NCI-H526 (cell line): ENCODE measurements at regions not wholly inside any gene's neighbourhood (a gene's known extent, or its start where the extent isn't known, plus 50 kb on each side); places are given as distances from the start of the nearest gene placed in this dataset.
"Not testable (repeated sequence)": the region's sequence is repeated elsewhere in the genome, so short reads cannot be mapped to it uniquely, and the experiment has no call there.

Experiments used
- DNase-seq, 2 experiments: peaks; one replicate each; lab custom pipeline; 2025; lab: John Stamatoyannopoulos, UW

- no peak for DNase-seq
Measured at GRCh38 chr15:70576696-70577095, 186.7 kb downstream of the UACA start.

GRCh38 chr15:70576276-70576675 lies 187.1 kb downstream of the UACA start:
- no peak for DNase-seq

GRCh38 chr15:70575231-70576226 lies 187.8 kb downstream of the UACA start:
- no peak for DNase-seq

GRCh38 chr15:70574325-70574724 lies 189.0 kb downstream of the UACA start:
- not testable (repeated sequence) for DNase-seq

- no peak for DNase-seq
Measured at GRCh38 chr15:70573121-70573850, 190.1 kb downstream of the UACA start.

- DNase-seq: no peak
Measured at GRCh38 chr15:70569714-70570231, 193.6 kb downstream of the UACA start.

- DNase-seq: peak in 1 of 2 experiments; percentile 37
Measured at GRCh38 chr15:70569091-70569713, 194.2 kb downstream of the UACA start.

GRCh38 chr15:70566989-70567388 lies 196.4 kb downstream of the UACA start:
- no peak for DNase-seq

- DNase-seq: no peak
Measured at GRCh38 chr15:70566047-70566835, 197.1 kb downstream of the UACA start.

GRCh38 chr15:70563561-70564095 lies 199.7 kb downstream of the UACA start:
- DNase-seq: no peak

- DNase-seq: no peak
Measured at GRCh38 chr15:70562906-70563305, 200.5 kb downstream of the UACA start.

GRCh38 chr15:70561885-70562284 lies 201.5 kb downstream of the UACA start:
- no peak for DNase-seq

GRCh38 chr15:70560617-70561328 lies 202.6 kb downstream of the UACA start:
- no peak for DNase-seq

- no peak for DNase-seq
Measured at GRCh38 chr15:70559265-70560239, 203.8 kb downstream of the UACA start.

GRCh38 chr15:70558406-70559264 lies 204.7 kb downstream of the UACA start:
- DNase-seq: no peak

- no peak for DNase-seq
Measured at GRCh38 chr15:70557521-70558258, 205.7 kb downstream of the UACA start.

- no peak for DNase-seq
Measured at GRCh38 chr15:70556779-70557178, 206.6 kb downstream of the UACA start.
